HL-60 (cell line): ENCODE measurements at regions not wholly inside any gene's neighbourhood (a gene's known extent, or its start where the extent isn't known, plus 50 kb on each side); places are given as distances from the start of the nearest gene placed in this dataset.

Source experiments
- DNase-seq, 2 experiments: peaks; one replicate each; pipeline ENCODE4 v3.0.0-alpha.2; 2010 to 2020; ENCODE audit warnings: low read depth in 1 of 2, low spot score in 1 of 2
- H3K27ac ChIP-seq: fragments of 250-450 bp; sonication (Bioruptor Pico); replicated peaks from 2 replicates; pipeline ENCODE4 v1.5.1; 2020; ENCODE audit warnings: mild to moderate bottlenecking, moderate library complexity
- H3K27me3 ChIP-seq: fragments of 250-450 bp; sonication (Bioruptor Pico); 2 replicates; pipeline ENCODE4 v1.5.1; 2021; ENCODE audit warnings: mild to moderate bottlenecking, moderate library complexity; ENCODE audit not compliant: insufficient read depth, poor library complexity, severe bottlenecking
- H3K4me3 ChIP-seq: replicated peaks from 2 replicates; pipeline ENCODE4 v1.5.1; 2011; ENCODE audit warnings: mild to moderate bottlenecking, control low read depth, low read length; ENCODE audit not compliant: insufficient read depth
- GABPA ChIP-seq: IDR thresholded peaks from 2 replicates; pipeline ENCODE4 v1.6.1; 2012; ENCODE audit warnings: low read depth
- POLR2AphosphoS5 ChIP-seq: IDR thresholded peaks from 2 replicates; pipeline ENCODE4 v1.6.1; 2012; ENCODE audit warnings: low read depth
- SPI1 ChIP-seq: IDR thresholded peaks from 2 replicates; pipeline ENCODE4 v1.6.1; 2012; ENCODE audit warnings: low read depth, mild to moderate bottlenecking, borderline replicate concordance
- TF ChIP-seq, protein P1 (sequence below): IDR thresholded peaks from 2 replicates; pipeline ENCODE4 v1.6.1; 2012; ENCODE audit warnings: low read depth; ENCODE audit not compliant: insufficient replicate concordance
- TF ChIP-seq, protein P2 (sequence below): IDR thresholded peaks from one replicate; pipeline ENCODE4 v1.5.1; 2011; ENCODE audit warnings: low read length, control low read depth, inconsistent platforms; ENCODE audit not compliant: insufficient read depth

DNA sequence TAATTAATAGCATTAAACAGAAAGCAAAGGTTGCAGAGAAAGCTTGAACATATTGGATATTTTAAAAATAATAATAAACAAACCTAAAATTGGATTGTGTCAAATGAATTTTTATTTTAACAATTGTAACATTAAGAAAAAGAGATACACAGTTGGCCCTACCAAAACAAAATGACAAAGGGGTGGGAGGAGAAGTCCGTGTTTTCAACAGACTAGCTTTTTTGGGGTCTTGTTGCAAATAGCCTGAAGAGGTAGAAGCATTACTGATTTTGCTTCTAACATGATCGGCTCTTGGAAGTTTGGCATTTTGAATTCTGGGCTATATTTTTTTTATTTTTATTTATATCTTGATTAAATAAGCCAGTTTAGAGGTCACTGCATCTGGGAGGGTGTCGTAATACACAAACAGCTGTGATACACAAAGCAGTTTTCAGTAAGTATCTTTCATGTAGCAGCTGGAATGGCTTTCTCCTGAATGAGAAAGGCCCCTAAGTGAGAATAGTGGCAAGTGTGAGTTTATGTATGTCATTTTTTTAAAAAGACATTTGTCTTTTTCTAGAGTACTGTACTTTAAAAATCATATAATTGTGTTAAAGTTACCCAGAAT lies 85.5 kb upstream of the ZNF217 start:
- Histone ChIP-seq H3K27me3 (no peaks in the 10 kb centered on the region), H3K27ac (peak overlapping the region; percentile 79), H3K4me3 (no peak overlapping the region)
- no peak for TF ChIP-seq POLR2AphosphoS5
- TF ChIP-seq, protein P1, sequence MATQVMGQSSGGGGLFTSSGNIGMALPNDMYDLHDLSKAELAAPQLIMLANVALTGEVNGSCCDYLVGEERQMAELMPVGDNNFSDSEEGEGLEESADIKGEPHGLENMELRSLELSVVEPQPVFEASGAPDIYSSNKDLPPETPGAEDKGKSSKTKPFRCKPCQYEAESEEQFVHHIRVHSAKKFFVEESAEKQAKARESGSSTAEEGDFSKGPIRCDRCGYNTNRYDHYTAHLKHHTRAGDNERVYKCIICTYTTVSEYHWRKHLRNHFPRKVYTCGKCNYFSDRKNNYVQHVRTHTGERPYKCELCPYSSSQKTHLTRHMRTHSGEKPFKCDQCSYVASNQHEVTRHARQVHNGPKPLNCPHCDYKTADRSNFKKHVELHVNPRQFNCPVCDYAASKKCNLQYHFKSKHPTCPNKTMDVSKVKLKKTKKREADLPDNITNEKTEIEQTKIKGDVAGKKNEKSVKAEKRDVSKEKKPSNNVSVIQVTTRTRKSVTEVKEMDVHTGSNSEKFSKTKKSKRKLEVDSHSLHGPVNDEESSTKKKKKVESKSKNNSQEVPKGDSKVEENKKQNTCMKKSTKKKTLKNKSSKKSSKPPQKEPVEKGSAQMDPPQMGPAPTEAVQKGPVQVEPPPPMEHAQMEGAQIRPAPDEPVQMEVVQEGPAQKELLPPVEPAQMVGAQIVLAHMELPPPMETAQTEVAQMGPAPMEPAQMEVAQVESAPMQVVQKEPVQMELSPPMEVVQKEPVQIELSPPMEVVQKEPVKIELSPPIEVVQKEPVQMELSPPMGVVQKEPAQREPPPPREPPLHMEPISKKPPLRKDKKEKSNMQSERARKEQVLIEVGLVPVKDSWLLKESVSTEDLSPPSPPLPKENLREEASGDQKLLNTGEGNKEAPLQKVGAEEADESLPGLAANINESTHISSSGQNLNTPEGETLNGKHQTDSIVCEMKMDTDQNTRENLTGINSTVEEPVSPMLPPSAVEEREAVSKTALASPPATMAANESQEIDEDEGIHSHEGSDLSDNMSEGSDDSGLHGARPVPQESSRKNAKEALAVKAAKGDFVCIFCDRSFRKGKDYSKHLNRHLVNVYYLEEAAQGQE, result no peak
- DNase-seq, result peak in 1 of 2 experiments; percentile 14

DNA sequence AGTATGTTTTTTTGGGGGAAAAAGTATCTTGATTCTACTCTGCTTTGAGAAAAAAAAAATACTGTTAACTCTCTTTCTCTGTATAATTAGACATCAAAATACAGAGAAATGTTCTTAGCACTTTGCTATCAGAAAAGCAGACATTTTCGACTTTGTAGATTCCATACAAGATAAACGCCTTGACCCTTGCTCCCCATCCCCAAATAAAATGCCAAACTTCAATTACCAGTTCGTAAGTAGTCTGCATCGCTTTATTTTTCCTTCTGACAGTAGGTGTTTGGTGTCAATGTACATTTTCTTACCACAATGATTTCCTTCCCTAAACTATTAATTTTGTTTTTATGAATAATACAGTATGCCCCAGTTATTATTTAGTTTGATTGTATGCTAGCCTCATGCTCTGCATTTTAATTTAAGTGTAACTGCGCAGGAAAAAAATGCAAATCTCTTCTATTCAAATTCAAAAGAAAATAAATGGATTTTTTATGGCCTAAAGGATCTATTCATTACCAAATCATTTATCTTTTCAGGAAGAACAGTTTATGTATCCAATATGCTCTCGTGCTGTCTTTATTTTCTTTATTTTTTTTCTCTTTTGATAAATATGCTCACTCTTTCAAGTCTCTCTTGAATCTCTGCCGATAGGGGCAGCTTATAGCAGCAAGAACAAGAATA lies 84.8 kb upstream of the ZNF217 start:
- H3K4me3 ChIP-seq, result 0 out of 2 replicates have a peak overlapping the region, but pooled peaks have one; percentile 7
- no peaks in the 10 kb centered on the region for H3K27me3 ChIP-seq
- TF ChIP-seq GABPA, result no peak
- TF ChIP-seq, protein P1, result no peak
- no peak for TF ChIP-seq SPI1
- TF ChIP-seq, protein P2, sequence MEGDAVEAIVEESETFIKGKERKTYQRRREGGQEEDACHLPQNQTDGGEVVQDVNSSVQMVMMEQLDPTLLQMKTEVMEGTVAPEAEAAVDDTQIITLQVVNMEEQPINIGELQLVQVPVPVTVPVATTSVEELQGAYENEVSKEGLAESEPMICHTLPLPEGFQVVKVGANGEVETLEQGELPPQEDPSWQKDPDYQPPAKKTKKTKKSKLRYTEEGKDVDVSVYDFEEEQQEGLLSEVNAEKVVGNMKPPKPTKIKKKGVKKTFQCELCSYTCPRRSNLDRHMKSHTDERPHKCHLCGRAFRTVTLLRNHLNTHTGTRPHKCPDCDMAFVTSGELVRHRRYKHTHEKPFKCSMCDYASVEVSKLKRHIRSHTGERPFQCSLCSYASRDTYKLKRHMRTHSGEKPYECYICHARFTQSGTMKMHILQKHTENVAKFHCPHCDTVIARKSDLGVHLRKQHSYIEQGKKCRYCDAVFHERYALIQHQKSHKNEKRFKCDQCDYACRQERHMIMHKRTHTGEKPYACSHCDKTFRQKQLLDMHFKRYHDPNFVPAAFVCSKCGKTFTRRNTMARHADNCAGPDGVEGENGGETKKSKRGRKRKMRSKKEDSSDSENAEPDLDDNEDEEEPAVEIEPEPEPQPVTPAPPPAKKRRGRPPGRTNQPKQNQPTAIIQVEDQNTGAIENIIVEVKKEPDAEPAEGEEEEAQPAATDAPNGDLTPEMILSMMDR, result no peak
- no peak for TF ChIP-seq POLR2AphosphoS5
- no peak for DNase-seq
- peak overlapping the region; percentile 79 for H3K27ac ChIP-seq

DNA sequence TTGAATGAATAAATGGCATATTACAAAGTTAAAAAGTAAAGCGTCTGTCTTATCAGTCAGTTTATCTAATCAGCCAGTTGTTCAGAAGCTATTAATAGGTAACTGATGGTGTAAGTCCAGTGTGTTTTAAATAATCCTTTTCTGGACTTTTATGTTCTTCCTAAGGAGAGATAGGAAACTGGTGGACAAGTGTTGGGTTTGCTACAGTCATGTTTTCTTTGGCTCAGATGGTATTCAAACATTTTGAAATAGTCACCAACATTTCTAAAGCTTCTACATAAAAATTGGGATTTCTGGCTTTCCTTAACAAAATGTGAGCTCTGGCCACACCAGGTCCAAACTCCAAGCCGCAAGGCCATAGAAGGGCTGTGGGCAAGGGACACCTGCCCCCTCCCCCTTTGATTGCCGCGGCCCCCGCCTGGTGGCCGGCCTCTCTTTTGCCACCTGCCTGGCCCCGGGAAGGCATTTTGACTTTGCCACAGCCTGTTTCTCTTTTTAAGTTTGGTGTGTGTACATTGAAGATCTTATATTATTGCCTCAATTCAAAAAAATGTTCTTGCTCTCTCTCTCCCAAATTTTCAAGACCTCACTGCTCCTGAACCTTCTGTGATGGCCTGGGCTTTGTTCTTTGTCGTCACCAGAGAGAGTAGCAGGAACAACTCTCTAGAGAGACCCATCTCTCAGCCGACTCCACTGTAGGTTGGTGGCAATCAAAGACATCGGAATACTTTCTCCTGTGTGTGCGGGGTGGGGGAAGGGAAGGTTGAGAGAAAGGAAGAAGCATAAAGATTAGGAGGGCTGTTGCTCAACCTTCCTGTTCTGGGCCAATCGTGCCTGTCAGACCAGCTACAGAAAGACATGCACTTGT lies 84.0 kb upstream of the ZNF217 start:
- Histone ChIP-seq H3K27ac (peak overlapping the region; percentile 79), H3K4me3 (no peak overlapping the region), H3K27me3 (no peaks in the 10 kb centered on the region)
- TF ChIP-seq, protein P1, result no peak
- TF ChIP-seq POLR2AphosphoS5 (peak; percentile 64), SPI1 (peak; percentile 35; the same call in 1 of the 2 replicates), GABPA (peak; percentile 53)
- DNase-seq, result peak; percentile 86 to 96
